ENCODE measurements at regions not wholly inside any gene's neighbourhood (a gene's known extent, or its start where the extent isn't known, plus 50 kb on each side); places are given as distances from the start of the nearest gene placed in this dataset.

DNA sequence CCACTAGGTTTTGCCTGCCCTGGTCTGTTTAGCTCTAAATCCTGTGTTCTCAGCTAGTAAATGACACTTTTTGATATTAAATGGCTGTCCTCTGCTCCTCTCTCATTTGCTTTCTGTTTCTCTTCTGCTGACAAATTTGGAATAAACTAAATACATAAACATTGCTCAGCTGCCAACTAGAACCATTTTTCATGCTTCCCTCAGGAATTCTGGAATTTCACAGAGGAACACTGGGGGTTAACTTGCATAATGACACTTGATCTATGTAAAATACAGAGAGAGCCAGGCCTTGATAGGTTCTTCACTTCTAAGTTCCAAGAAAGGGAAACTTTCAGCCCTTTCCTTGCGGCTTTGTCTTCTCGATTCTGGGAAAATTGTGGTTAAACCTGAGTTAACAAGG lies 450.6 kb upstream of the ST6GAL2 start:
- H3K4me3 ChIP-seq (ENCODE audit: low read depth, low read length), result no peak overlapping the region
- no peak for DNase-seq (ENCODE audit: low read depth)
- TF ChIP-seq, protein P1, sequence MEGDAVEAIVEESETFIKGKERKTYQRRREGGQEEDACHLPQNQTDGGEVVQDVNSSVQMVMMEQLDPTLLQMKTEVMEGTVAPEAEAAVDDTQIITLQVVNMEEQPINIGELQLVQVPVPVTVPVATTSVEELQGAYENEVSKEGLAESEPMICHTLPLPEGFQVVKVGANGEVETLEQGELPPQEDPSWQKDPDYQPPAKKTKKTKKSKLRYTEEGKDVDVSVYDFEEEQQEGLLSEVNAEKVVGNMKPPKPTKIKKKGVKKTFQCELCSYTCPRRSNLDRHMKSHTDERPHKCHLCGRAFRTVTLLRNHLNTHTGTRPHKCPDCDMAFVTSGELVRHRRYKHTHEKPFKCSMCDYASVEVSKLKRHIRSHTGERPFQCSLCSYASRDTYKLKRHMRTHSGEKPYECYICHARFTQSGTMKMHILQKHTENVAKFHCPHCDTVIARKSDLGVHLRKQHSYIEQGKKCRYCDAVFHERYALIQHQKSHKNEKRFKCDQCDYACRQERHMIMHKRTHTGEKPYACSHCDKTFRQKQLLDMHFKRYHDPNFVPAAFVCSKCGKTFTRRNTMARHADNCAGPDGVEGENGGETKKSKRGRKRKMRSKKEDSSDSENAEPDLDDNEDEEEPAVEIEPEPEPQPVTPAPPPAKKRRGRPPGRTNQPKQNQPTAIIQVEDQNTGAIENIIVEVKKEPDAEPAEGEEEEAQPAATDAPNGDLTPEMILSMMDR (IDR thresholded peaks at IDR 0.05; ENCODE audit: insufficient read depth, low read depth, low read length, missing control alignments), result no peak

DNA sequence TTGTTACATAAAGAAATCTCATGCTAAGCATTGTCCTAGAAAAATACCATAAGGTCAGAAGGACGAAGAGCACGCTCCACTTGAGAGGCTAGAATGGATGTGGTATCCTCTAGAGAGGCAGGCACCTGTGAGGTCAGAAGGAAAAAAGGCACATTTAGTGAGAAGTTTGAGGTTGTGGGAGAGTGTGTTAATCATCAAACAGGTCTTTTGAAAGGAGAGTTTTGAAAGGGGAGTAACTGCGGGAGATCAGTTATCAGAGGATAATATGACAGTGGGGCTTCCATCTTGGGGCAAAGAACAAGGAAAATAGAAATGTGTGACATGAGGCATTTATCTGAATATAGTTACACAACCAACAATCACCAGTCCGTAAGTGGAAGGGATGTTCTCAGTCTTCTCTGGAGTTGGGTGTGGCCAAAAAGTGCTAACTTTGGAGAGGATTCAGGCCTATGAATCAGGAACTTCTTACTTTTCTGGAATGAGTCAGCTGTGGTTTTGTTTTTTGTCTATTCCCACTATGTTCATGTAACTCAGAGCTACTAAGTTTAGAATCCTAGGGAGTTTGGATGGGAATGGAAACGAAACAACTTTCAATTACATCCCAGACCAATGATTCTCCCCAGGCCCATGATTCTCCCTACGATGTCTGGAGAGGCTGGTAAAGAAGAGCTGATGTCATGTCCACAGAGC lies 451.4 kb upstream of the ST6GAL2 start:
- H3K4me3 ChIP-seq (ENCODE audit: low read depth, low read length), result no peak overlapping the region
- TF ChIP-seq, protein P1 (IDR thresholded peaks at IDR 0.05; ENCODE audit: insufficient read depth, low read depth, low read length, missing control alignments), result no peak
- DNase-seq (ENCODE audit: low read depth), result no peak

DNA sequence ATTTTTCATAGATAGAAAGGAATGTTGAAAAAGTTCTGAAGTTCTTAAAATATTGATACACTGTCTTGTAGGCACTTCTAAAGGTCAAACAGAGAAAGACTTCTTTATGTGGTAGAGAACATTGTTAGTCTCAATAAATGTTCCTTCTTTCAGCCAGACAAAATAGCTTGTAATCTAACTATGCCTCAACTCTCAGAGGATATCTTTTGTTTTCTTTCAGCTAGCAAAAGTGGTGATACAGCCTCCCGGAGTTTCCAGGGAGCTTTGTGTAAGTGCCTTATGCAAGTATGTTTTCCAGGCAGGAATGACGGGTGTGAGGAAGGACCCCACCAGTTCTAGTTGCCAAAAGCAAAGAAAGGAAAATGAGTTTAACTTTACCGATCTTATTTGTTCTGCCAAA lies 452.1 kb upstream of the ST6GAL2 start:
- DNase-seq (ENCODE audit: low read depth), result no peak
- TF ChIP-seq, protein P1 (IDR thresholded peaks at IDR 0.05; ENCODE audit: insufficient read depth, low read depth, low read length, missing control alignments), result no peak
- no peak overlapping the region for H3K4me3 ChIP-seq (ENCODE audit: low read depth, low read length)

DNA sequence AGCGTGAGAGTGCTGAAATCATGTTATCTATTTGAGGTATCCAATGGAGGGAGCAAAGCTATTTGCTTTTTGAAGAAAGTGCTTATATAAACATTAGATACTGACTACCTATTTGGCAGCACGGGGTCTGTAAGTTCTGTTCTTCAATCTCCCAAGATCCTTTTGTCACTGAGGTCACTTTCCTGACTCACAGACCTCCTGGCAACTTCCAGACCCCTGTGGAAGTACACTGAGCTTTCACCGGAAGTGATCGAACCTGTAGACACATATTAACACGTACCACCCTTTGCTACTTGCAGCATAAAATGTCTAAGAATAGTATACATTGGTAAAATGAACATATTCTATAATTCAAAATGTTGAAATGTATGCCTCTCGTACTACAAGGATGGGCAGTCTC lies 452.6 kb upstream of the ST6GAL2 start:
- TF ChIP-seq, protein P1 (IDR thresholded peaks at IDR 0.05; ENCODE audit: insufficient read depth, low read depth, low read length, missing control alignments), result no peak
- no peak overlapping the region for H3K4me3 ChIP-seq (ENCODE audit: low read depth, low read length)
- DNase-seq (ENCODE audit: low read depth), result no peak

- H3K4me3 ChIP-seq (ENCODE audit: low read depth, low read length), result no peak overlapping the region
- TF ChIP-seq, protein P1 (IDR thresholded peaks at IDR 0.05; ENCODE audit: insufficient read depth, low read depth, low read length, missing control alignments), result no peak
- DNase-seq (ENCODE audit: low read depth), result no peak
Observed at GRCh38 chr2:107340955-107341354, 455.0 kb upstream of the ST6GAL2 start.

GRCh38 chr2:107349329-107349728 lies 463.4 kb upstream of the ST6GAL2 start:
- no peak overlapping the region for H3K4me3 ChIP-seq (ENCODE audit: low read depth, low read length)
- DNase-seq (ENCODE audit: low read depth), result no peak
- TF ChIP-seq, protein P1 (IDR thresholded peaks at IDR 0.05; ENCODE audit: insufficient read depth, low read depth, low read length, missing control alignments), result no peak

DNA sequence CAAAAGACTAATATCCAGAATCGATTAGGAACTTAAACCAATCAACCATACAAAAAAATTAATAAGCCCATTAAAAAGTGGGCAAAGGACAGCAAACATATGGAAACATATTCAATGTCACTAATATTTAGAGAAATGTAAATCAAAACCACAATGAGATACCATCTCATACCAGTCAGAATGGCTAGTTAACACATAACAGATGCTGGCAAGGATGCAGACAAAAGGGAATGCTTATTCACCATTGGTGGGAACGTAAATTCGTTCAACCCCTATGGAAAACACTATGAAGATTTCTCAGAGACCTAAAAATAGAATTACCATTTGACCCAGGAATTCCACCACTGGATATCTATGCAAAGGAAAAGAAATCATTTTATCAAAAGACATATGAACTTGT lies 468.2 kb upstream of the ST6GAL2 start:
- H3K4me3 ChIP-seq (ENCODE audit: low read depth, low read length), result no peak overlapping the region
- no peak for DNase-seq (ENCODE audit: low read depth)
- TF ChIP-seq, protein P1 (IDR thresholded peaks at IDR 0.05; ENCODE audit: insufficient read depth, low read depth, low read length, missing control alignments), result no peak

All from GM12865 (cell line).